NB4 (cell line): ENCODE measurements at regions not wholly inside any gene's neighbourhood (a gene's known extent, or its start where the extent isn't known, plus 50 kb on each side); places are given as distances from the start of the nearest gene placed in this dataset.

Experiments used
- DNase-seq: peaks from one replicate; pipeline ENCODE4 v3.0.0; 2010; ENCODE audit warnings: low read depth
- H3K4me3 ChIP-seq: one replicate; pipeline ENCODE4 v1.5.1; 2011; ENCODE audit warnings: mild to moderate bottlenecking, low read depth, low read length, moderate library complexity
- CTCF ChIP-seq: IDR thresholded peaks from one replicate; pipeline ENCODE4 v1.5.1; 2012; ENCODE audit warnings: low read depth, low read length
- MYC ChIP-seq: IDR thresholded peaks from 2 replicates; pipeline ENCODE4 v1.6.1; 2011; ENCODE audit warnings: low read depth, low read length
- POLR2A ChIP-seq: IDR thresholded peaks from 2 replicates; pipeline ENCODE4 v1.6.1; 2011; ENCODE audit warnings: mild to moderate bottlenecking; ENCODE audit not compliant: insufficient read length; ENCODE audit errors: extremely low read depth
- TF ChIP-seq, protein P1 (sequence below): IDR thresholded peaks from 2 replicates; pipeline ENCODE4 v1.6.1; 2011; ENCODE audit warnings: low read depth, low read length

- DNase-seq = no peak
- no peak overlapping the region for H3K4me3 ChIP-seq
- TF ChIP-seq POLR2A (no peak), CTCF (no peak)
- TF ChIP-seq, protein P1, sequence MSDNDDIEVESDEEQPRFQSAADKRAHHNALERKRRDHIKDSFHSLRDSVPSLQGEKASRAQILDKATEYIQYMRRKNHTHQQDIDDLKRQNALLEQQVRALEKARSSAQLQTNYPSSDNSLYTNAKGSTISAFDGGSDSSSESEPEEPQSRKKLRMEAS = no peak
Measured at GRCh38 chr14:59009967-59010366, 178.5 kb upstream of the DAAM1 start.

DNA sequence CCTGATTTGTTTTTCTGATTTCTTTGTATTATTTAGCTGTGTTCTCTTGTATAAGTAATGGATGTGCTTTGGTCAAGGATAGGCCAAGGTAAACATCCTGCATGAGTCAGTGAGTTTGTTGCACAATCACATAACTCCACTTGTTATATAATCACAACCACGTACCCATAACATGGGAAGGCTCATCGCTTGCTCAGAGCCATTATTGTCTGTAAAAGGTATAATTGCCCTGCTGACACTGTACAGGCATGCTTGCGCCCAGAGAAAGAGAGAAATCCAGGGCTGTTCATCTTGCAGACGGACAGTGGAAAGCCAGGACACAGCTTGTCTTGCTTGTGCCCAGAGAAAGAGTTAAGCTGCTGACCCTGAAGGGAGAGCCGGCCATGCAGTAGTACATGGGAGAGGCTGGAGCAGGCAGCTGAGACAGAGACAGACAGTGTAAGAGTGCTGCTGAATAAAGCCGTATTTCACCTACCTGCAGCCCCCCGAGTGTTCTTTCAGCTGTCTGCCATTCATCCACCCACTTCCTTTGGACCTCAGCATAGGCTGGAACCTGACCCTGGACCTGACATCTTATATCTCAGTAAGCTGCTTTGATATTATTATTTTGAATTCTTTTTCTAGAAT lies 174.7 kb upstream of the DAAM1 start:
- H3K4me3 ChIP-seq = no peak overlapping the region
- DNase-seq = peak; percentile 2
- TF ChIP-seq, protein P1 = no peak
- TF ChIP-seq CTCF (no peak), POLR2A (no peak), MYC (no peak)

DNA sequence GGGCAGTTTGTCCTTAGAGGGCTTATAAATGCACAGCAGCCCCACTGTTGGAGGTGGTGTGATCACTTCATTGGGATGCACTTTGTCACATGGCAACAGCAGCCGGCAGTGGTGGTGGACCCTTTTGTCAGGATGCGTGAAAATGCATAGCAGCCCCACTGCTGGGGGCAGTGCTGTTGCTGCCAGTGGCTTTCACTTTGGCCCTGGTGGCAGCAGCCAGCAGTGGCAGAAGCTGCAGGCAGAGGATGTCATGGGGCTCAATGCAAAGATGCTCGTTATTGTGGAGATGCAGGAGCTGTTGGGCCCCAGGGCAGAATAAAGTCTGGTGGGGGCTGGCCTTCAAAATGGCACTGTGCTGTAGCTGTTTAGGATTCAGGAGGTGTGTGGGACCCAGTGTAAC lies 173.0 kb upstream of the DAAM1 start:
- no peak for DNase-seq

GRCh38 chr14:59017285-59017965 lies 171.0 kb upstream of the DAAM1 start:
- DNase-seq = no peak
- TF ChIP-seq, protein P1 = no peak
- TF ChIP-seq MYC (no peak), CTCF (no peak), POLR2A (no peak)
- no peak overlapping the region for H3K4me3 ChIP-seq

More for the DNA sequence above, 173.0 kb upstream of the DAAM1 start:
- no peak for TF ChIP-seq MYC
- TF ChIP-seq, protein P1 = no peak
- no peak for TF ChIP-seq POLR2A
- no peak for TF ChIP-seq CTCF
- H3K4me3 ChIP-seq = no peak overlapping the region

DNA sequence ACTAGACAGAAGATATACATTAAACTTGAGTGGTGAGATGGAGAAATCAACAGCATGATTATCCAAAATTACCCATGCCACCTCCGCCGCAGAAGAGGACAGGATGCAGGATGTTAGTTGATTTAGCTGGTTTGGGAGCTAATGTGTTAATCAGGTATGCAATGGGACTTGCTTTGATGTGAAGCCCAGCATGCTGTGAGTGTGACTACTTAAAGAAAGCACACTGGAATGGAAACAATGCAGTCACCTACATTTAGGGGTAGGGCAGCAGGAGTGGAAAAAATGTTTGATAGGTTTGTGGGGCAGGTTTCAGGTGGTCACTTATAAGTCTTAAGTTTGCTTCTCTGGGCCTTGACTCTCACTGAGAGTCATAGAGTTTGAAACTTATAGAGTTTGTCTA lies 170.0 kb upstream of the DAAM1 start:
- TF ChIP-seq CTCF (no peak), MYC (no peak), POLR2A (no peak)
- TF ChIP-seq, protein P1 = no peak
- no peak overlapping the region for H3K4me3 ChIP-seq
- no peak for DNase-seq

DNA sequence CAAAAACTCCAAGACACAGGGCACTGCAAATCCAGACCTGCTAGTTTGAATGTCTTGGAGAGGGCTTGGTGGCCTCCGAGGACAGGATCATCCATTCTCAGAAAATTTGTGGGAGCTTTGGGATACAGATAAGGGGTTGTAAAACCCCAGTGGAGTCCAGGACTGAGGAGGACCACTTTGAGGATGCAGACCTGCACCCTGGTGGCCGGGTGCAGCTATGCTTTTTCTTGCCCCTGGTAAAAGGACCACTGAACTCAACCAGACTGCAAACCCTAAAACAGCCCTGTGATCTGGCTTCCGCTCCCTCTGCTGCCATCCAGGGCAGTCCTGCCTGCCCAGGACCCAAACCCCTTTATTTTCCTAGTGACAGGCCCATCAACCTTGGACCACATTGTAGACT lies 169.5 kb upstream of the DAAM1 start:
- DNase-seq = peak; percentile 4
- no peak overlapping the region for H3K4me3 ChIP-seq
- TF ChIP-seq MYC (no peak), CTCF (peak; percentile 26)
